OCI-M2 (cell line): ENCODE measurements at regions not wholly inside any gene's neighbourhood (a gene's known extent, or its start where the extent isn't known, plus 50 kb on each side); places are given as distances from the start of the nearest gene placed in this dataset.
"Not testable (repeated sequence)": the region's sequence is repeated elsewhere in the genome, so short reads cannot be mapped to it uniquely, and the experiment has no call there.

ENCODE experiments used
- DNase-seq: peaks from one replicate; lab custom pipeline; 2025; ENCODE audit not compliant: unreplicated experiment; lab: John Stamatoyannopoulos, UW

DNA sequence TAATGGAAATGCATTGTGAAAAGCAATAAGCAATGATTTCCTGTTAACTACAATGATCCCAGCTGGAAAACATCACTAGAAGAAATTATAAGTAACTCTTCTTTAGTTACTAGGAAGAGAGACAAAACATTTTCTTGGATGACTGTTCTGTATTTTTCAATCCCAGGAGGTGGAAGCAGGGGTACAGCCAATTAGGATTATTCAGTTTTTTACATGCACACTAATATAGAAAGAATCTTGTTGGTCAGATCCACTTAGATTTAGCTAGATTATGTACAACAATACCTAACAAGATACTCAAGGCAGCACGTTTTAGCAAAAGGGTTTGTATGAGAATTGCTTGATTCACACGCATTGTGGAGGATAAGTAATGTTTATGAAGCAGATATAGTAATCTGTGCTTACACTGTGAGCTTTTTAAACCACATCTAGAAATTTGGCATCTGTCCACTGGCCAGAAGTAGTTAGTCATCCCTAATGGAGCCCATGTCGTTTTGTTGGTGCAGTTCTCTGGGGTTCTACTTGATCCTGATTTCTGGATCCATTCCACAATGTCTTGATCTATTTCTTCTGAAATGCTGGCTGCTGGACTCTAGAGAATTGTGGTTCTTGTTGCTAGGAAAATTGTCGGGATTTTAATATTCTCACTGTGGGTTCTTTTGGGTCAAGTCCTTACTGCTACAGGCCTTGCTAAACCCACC lies 199.7 kb downstream of the ADCYAP1 start:
- no peak for DNase-seq

DNA sequence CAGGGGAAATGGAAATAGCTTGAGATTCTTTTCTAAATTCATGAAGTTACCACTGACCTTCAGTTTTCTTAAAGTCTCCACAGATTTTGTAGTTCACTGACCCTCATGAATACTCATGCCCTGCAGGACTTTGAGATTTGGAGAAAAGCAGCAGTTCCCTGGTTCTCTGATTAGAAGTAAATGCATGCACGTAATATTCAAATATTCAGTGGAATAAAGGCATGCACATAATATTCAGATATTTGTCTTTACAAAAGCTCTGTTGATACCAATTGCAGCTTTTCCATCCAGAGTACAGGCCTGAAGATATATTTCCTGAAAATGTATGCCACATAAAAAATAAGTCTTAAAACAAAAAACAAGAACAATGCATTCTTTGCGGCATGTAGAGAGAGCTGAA lies 219.8 kb downstream of the ADCYAP1 start:
- no peak for DNase-seq

DNA sequence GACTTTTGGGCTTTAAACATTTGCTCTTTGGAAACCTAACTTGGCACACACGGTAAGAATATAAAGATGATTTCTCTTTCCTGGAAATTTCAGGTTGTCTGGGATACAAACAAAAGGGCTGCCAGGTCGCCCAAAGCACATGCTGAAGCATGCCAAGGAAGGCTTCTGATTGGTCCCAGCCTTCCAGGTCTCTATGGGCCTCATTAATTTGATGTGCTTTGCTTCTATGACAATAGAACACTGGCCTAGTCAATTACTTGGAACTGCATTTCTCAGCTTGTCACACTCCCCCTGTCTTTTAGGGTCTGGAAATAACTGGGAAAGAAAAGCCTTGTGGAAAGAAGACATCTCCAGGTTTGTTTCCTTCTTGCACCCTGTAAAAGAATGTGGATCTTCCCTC lies 228.9 kb downstream of the ADCYAP1 start:
- DNase-seq = no peak

DNA sequence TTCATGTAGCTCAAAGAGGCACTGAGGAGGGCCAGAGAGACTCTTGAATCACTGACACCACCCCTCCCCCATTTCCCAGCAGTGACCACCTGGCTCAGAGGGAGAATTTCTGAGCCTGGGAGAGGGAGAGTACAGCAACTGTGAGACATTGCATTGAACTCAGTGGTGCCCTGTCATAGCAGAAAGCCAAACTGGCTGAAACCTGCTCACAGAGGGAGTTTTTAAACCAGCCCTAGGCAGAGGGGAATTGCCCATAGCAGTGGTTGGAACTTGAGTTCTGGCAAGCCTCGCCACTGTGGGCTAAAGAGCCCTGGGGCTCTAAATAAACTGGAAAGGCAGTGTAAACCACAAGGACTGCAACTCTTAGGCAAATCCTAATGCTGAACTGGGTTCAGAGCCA lies 243.1 kb downstream of the ADCYAP1 start:
- no peak for DNase-seq

DNA sequence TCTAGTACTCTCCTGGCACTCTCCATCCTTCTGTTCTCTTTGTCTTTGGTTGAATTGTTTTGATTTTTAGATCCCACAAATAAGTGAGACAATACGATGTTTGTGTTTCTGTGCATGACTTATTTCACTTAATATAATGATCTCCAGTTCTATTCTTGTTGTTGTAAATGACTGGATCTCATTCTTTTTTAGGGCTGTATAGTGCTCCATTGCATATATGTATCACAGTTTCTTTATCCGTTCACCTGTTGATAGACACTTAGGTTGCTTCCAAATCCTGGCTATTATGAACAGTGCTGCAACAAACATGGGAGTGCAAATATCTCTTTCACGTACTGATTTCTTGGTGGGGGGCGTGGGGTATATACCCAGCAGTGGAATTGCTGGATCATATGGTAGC lies 245.0 kb downstream of the ADCYAP1 start:
- no peak for DNase-seq

DNA sequence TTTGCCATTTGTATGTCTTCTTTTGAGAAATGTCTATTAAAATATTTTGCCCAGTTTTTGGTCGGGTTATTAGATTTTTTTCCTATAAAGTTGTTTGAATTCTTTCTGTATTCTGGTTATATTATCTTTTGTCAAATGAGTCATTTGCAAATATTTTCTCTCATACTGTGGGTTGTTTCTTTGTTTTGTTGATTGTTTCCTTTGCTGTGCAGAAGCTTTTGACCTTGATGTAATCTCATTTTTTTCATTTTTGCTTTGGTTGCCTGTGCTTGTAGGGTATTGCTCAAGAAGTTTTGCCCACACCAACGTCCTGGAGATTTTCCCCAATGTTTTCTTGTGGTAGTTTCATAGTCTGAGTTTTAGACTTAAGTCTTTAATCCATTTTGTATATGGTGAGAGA lies 245.7 kb downstream of the ADCYAP1 start:
- no peak for DNase-seq

DNA sequence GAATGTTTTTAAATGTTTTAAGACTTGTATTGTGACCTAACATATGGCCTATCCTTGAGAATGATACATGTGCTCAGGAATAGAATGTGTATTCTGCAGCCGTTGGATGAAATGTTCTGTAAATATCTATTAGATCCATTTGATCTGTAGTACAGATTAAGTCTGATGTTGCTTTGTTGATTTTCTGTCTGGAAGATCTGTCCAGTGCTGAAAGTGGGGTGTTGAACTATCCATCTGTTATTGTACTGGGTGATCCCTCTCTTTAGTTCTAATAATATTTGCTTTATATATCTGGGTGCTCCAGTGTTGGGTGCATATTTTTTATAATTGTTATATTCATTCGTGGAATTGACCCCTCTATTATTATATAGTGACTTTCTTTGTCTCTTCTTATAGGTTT lies 248.3 kb downstream of the ADCYAP1 start:
- not testable (repeated sequence) for DNase-seq

DNA sequence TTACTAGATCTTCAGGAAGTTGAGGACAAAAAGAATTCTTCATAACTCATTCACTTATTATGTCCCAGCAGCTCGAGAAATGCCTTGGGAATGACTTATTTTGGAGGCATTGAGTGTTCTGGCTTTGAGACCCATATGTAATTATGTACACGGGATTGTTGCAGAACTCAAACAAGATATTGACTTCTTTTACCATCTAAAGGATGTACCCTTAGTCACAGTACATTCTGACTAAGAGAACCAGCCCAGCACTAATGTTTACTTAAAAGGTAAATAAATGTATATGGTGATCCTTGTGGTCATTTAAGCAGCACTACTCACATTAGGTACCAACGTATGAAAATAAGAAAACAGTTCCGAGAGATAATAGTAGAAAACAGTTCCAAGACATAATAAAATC lies 268.9 kb downstream of the ADCYAP1 start:
- no peak for DNase-seq

DNA sequence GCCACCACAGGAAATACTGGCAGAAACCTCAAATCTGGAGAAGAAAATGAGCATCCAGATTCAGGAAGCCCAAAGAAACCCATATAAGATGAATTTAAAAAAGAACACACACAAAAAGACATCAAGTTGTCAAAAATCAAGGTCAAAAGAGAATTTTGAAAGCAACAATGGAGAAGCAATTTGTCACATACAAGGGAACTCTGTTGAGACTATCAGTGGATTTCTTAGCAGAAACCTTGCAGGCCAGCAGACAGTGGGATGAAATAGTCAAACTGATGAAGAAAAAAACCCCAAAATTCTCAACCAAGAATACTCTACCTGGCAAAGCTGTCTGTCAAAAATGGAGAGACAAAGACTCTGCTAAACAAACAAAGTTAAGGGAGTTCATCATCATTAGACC lies 272.6 kb downstream of the ADCYAP1 start:
- DNase-seq = no peak

DNA sequence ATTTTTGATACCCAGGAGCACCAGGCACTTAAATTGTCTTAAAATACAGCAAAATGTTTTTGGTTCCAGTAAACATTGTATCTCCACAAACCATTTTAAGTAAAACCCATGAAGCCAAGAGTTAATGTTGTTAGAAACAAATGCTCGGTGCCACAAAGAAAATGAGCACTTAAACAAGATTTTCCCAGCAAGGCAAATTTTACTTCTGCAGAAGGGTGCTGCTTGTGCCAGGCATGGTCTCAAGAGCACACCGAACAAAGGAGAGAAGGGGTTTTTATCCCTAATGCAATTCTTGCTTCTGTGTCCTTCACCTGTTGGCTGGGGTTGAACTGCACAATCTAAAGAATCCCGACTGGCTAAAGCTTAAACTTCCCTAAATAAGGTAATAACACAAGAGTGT lies 286.7 kb downstream of the ADCYAP1 start:
- no peak for DNase-seq

DNA sequence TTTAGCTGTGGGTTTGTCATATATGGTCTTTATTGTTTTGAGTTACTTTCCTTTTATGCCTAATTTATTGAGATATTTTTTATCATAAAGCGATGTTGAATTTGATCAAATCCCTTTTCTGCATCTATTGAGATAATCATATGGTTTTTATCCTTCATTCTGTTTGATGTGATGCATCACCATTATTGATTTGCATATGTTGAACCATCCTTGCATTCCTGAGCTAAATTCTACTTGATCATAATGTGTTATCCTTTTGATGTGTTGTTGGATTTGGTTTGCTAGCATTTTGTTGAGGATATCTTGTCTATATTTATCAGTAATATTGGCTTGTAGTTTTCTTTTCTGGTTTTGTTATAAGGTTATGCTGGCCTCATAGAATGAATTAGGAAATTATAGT lies 308.5 kb downstream of the ADCYAP1 start:
- no peak for DNase-seq

DNA sequence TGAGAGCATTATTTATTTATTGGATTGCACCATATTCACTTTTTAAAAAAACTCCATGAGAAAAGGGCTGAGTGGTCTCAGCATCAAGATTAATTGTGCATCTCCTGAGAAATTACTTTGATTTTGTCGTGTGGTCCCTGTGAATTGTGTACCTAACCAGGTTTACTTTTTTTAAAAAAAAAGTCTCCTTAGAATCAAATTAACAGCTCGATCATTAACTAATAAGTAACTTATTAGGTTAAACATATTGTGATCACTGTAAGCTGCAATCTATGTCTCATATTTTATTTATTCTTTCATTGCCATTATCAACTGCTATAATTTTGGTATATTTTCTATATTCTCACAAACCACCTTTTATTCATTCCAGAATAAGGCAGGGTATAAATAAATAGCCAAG lies 318.2 kb downstream of the ADCYAP1 start:
- no peak for DNase-seq

DNA sequence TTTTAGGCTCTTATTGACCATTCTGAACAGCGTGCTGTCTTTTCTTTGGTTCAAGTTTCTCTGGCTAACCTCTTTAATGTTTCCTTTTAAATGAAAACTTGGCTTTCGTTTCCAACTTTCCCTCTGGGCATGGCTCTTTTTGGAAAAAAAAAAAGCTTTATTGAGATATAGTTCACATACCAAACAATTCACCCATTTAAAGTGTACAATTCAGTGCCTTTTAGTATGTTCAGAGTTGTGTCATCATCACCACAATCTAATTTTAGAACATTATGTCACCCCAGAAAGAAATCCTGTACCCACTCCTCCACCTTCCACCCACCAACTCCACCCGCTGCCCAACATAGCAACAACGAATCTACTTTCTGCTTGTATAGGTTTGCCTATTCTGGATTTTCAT lies 322.4 kb downstream of the ADCYAP1 start:
- DNase-seq = no peak

DNA sequence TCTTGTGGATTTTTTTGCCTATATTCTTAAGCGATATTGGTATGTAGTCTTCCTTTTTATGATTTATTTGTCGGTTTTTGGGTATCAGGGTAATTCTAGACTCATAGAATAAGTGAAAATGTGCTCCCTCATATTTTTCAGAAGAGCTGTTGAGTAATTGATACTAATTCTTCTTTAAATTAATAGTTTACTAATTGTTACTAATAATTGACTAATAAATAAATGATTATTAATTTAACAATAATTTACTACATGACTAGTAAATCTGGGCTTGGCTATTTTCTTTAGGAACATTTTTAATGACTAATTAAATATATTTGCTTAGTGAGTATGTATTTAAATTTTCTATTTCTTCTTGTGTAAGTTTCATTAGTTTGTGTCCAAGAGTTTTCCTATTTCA lies 325.0 kb downstream of the ADCYAP1 start:
- no peak for DNase-seq

DNA sequence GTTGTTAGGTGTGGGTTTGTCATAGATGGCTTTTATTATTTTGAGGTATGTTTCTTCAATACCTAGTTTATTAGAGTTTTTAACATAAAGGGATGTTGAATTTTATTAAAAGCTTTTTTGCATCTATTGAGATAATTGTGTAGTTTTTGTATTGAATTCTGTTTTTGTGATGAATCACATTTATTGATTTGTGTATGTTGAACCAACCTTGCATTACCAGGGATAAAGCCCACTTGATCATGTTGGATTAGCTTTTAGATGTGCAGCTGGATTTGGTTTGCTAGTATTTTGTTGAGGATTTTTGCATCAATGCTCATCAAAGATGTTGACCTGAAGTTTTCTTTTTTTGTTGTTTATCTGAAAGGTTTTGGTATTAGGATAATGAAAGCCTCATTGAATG lies 328.2 kb downstream of the ADCYAP1 start:
- DNase-seq = no peak

DNA sequence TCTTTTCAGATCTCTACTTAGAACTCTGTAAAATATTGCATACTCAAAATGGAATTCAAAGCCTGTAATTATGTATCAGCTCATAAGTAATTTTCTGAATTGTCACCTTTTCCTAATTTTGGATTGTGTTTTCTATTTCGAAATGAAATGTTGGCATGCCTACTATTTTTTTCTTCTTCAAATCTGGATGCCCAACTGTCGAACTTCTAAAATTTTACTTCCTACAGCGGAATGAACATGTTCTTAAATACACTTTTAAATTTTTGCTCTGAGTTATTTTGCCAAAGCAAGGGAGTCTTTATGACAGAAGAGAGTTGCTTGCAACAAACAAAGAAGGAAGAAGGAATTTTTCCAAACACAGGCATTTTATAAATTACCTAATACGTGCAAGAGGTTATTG lies 336.0 kb downstream of the ADCYAP1 start:
- no peak for DNase-seq

DNA sequence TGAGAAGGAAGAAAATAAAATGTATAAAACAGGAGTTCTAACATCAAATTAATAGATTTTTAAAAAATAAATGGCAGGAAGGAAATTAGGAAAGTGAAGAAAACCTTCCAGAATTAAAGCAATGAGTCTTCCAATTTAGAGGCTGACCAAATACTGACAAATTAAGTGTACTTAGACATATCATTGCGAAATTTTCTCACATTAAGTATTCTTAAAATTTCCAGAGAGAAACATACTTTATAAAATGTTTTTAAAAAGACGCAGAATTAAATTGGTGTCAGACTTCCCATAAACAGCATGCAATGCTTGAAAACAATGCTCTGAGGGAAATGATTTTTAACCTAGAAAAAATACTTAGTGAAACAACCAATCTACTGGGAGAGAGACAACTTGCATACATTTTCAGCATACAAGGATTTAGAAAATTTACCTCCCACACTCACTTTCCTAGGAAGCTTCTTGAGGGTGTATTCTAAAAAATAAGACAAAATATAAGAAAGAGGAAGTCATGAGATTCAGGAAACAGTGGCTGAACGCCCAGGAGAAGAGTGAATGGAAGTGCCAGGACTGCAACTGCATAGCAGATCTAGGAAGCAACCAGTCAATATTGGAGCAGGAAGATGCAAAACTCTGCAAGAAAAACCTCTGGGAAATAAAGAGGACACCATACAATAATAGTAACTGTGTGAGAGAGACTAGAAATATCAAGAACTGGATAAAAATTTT lies 339.9 kb downstream of the ADCYAP1 start:
- no peak for DNase-seq

DNA sequence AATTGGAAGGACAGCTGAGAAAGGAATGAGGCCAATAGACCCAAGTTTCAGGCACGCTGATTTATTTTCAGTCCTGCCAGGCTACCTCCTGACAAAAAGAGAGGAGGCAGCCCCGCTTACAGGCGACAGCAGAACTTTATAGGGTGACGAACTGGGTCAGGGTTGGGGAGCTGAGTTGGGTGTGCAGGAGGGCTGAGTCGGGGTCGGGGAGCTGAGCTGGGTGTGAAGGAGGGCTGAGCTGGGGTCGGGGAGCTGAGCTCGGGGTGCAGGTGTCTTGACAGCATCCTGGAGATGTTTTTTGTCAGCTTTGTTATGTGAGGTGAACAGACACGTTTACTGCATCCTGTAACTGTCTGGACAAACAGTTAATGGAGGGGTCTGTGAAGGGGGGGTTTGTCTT lies 342.2 kb downstream of the ADCYAP1 start:
- DNase-seq = no peak

DNA sequence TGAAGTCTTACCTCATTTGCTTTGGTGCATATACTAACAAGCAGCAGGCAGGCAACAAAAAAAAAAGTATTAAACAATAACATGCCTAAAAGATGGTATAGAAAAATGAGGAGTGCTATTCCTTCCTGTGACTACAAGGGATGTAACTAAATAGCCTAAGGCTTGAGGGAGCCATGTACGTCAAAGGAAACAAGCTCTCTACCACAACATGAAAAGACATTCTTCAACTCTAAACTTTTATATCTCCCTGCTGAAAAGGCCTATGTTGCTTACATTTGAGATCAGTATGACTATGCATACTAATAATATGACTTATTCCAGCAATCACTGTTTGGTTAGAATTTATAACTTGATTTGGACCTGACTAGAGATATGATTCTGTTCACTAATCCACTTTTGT lies 347.9 kb downstream of the ADCYAP1 start:
- no peak for DNase-seq

DNA sequence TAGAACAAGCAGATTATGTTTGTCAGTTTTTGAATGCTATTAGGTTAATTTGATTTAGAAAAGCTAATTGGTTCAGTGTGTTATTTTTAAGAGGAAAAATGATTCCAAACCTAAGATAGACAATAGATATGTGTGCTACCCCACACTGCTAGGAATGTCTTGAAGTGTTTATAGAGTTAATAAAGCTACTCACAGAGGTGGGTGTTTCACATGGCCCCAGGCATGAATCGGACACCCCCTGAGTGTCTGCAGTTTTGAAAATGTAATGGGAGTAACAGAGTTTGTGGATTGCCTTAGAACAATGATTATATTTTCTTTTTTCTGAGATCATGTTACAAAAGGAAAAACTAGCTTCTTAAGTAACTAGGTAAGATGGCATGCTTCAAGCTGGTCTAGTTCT lies 348.3 kb downstream of the ADCYAP1 start:
- DNase-seq = no peak

DNA sequence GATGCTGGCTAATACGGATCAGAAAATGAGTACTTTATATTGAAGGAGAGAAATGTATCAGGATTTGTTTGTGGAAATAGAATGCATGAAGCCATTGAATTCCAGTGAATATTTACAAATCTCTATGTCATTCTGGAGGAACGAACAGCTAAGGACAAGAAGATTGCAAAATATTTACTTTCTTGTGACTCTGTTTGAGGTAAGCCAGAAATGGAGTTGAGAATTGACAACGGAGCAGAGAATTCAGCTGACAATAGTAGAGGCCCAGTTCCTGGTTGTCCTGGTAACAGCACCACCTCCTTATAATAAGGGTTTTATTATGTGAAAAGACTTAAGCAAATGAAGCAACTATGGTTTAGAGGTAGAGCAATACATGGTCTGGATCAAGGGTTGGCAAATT lies 349.2 kb downstream of the ADCYAP1 start:
- no peak for DNase-seq

DNA sequence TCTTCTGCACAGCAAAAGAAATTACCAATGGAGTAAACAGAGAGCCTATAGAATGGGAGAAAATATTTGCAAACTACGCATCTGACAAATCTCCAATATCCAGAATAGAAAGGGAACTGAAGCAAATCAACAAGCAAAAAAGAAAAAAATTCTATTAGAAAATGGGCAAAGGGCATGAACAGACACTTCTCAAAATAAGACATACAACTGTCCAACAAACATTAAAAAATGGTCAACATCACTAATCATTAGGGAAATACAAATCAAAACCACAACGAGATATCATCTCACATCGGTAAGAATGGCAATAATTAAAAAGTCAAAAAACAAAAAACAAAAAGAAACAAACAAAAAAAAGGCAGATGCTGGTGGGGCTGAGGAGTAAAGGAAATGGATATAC lies 356.4 kb downstream of the ADCYAP1 start:
- DNase-seq = no peak

DNA sequence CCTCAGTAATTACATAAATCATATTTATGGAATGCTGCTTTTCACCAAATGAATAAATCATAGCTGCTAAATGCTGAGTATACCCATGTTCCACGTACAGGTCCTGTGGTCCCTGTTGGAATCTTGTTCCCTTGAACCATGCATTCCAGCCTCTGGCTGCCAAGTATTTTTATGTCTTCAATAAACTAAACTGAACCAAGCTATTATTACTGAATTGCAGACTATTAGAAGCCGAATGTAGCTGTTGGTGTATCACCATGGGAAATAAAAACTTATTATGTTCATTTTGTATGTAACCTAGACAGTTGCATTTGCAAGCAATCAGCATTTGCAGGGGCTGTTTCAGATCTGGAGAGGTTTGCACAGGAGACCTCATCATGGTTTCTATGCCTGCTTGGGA lies 362.4 kb downstream of the ADCYAP1 start:
- DNase-seq = no peak
